WTC11 (cell line): ENCODE measurements at regions not wholly inside any gene's neighbourhood (a gene's known extent, or its start where the extent isn't known, plus 50 kb on each side); places are given as distances from the start of the nearest gene placed in this dataset.

Experiments used
- CREB1 ChIP-seq: sonication (generic); formaldehyde crosslinking; IDR thresholded peaks from 2 replicates; pipeline ENCODE4 v1.8.0; 2023; ENCODE audit warnings: mild to moderate bottlenecking, missing genetic modification reagents
- FOXJ3 ChIP-seq: sonication (generic); formaldehyde crosslinking; IDR thresholded peaks from 2 replicates; pipeline ENCODE4 v1.9.0; 2021; ENCODE audit warnings: missing genetic modification reagents, mild to moderate bottlenecking, borderline replicate concordance
- IRF2 ChIP-seq: sonication (generic); formaldehyde crosslinking; IDR thresholded peaks from 2 replicates; pipeline ENCODE4 v1.8.0; 2022; ENCODE audit warnings: low read depth, missing genetic modification reagents, borderline replicate concordance
- TEAD4 ChIP-seq: sonication (generic); formaldehyde crosslinking; IDR thresholded peaks from 2 replicates; pipeline ENCODE4 v1.8.0; 2022; ENCODE audit warnings: mild to moderate bottlenecking, missing genetic modification reagents
- ZBTB21 ChIP-seq: sonication (generic); formaldehyde crosslinking; IDR thresholded peaks from 2 replicates; pipeline ENCODE4 v1.8.1; 2023; ENCODE audit warnings: mild to moderate bottlenecking, missing genetic modification reagents, borderline replicate concordance
- ZNF416 ChIP-seq: fragments of 250-450 bp; sonication (Bioruptor Pico); IDR thresholded peaks from 2 replicates; pipeline ENCODE4 v1.9.0; 2021; ENCODE audit warnings: mild to moderate bottlenecking, inconsistent platforms
- TF ChIP-seq, protein P1 (sequence below): fragments of 200-600 bp; IDR thresholded peaks from 2 replicates; pipeline ENCODE4 v1.8.0; 2022; ENCODE audit warnings: antibody characterized with exemption
- TF ChIP-seq, protein P2 (sequence below): sonication (generic); formaldehyde crosslinking; IDR thresholded peaks from 2 replicates; pipeline ENCODE4 v1.8.1; 2022; ENCODE audit warnings: low read depth, mild to moderate bottlenecking, moderate library complexity, missing genetic modification reagents, borderline replicate concordance

DNA sequence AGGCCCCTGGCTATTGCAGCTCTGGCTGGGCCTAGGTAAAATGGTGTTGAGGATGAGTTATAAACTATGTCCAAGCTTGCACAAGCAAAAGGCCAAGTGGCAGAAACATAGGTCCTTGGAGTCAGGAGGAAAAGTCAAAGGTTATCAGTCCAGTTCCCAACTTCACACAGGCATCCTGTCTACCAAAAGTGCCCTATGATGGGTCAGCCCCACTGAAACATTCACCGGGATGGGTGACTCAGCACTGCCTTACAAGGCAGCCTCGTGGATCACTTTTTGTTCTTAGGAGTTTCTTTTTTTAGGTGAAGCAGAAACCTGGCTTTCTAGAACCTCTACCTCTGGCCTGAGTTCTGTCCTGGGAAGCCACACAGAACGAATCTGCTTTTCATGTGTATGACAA is 158.8 kb upstream of the LYZL2 start:
- TF ChIP-seq, protein P1, sequence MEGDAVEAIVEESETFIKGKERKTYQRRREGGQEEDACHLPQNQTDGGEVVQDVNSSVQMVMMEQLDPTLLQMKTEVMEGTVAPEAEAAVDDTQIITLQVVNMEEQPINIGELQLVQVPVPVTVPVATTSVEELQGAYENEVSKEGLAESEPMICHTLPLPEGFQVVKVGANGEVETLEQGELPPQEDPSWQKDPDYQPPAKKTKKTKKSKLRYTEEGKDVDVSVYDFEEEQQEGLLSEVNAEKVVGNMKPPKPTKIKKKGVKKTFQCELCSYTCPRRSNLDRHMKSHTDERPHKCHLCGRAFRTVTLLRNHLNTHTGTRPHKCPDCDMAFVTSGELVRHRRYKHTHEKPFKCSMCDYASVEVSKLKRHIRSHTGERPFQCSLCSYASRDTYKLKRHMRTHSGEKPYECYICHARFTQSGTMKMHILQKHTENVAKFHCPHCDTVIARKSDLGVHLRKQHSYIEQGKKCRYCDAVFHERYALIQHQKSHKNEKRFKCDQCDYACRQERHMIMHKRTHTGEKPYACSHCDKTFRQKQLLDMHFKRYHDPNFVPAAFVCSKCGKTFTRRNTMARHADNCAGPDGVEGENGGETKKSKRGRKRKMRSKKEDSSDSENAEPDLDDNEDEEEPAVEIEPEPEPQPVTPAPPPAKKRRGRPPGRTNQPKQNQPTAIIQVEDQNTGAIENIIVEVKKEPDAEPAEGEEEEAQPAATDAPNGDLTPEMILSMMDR = no peak
- TF ChIP-seq FOXJ3 (CRISPR knock-in tag) (no peak), TEAD4 (CRISPR knock-in tag) (no peak), ZNF416 (CRISPR knock-in tag) (no peak), CREB1 (CRISPR knock-in tag) (no peak), IRF2 (no peak), ZBTB21 (CRISPR knock-in tag) (no peak)
- TF ChIP-seq, protein P2, sequence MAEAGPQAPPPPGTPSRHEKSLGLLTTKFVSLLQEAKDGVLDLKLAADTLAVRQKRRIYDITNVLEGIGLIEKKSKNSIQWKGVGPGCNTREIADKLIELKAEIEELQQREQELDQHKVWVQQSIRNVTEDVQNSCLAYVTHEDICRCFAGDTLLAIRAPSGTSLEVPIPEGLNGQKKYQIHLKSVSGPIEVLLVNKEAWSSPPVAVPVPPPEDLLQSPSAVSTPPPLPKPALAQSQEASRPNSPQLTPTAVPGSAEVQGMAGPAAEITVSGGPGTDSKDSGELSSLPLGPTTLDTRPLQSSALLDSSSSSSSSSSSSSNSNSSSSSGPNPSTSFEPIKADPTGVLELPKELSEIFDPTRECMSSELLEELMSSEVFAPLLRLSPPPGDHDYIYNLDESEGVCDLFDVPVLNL = no peak
